ENCODE measurements at regions not wholly inside any gene's neighbourhood (a gene's known extent, or its start where the extent isn't known, plus 50 kb on each side); places are given as distances from the start of the nearest gene placed in this dataset.

- no peak for DNase-seq (ENCODE audit: low spot score)
These were observed 229.0 kb downstream of the PPARGC1A start for GRCh38 chr4:23660865-23661264.

GRCh38 chr4:23654791-23655190 lies 235.1 kb downstream of the PPARGC1A start:
- DNase-seq (ENCODE audit: low spot score): no peak

- DNase-seq (ENCODE audit: low spot score): no peak
These were observed 240.8 kb downstream of the PPARGC1A start for GRCh38 chr4:23648854-23649596.

GRCh38 chr4:23635468-23635867 lies 254.4 kb downstream of the PPARGC1A start:
- no peak for DNase-seq (ENCODE audit: low spot score)

- no peak for DNase-seq (ENCODE audit: low spot score)
These were observed 258.4 kb downstream of the PPARGC1A start for GRCh38 chr4:23631255-23631950.

- DNase-seq (ENCODE audit: low spot score): no peak
These were observed 259.7 kb downstream of the PPARGC1A start for GRCh38 chr4:23630110-23630509.

- DNase-seq (ENCODE audit: low spot score): no peak
These were observed 260.4 kb downstream of the PPARGC1A start for GRCh38 chr4:23629421-23629820.

- DNase-seq (ENCODE audit: low spot score): peak; percentile 1
These were observed 275.5 kb downstream of the PPARGC1A start for GRCh38 chr4:23614284-23614892.

- DNase-seq (ENCODE audit: low spot score): no peak
These were observed 276.1 kb downstream of the PPARGC1A start for GRCh38 chr4:23613782-23614181.

GRCh38 chr4:23602720-23603119 lies 287.1 kb downstream of the PPARGC1A start:
- no peak for DNase-seq (ENCODE audit: low spot score)

GRCh38 chr4:23594125-23594524 lies 295.7 kb downstream of the PPARGC1A start:
- DNase-seq (ENCODE audit: low spot score): no peak

GRCh38 chr4:23590431-23590830 lies 299.4 kb downstream of the PPARGC1A start:
- DNase-seq (ENCODE audit: low spot score): no peak

- no peak for DNase-seq (ENCODE audit: low spot score)
These were observed 305.8 kb downstream of the PPARGC1A start for GRCh38 chr4:23584024-23584423.

GRCh38 chr4:23582671-23583070 lies 307.2 kb downstream of the PPARGC1A start:
- DNase-seq (ENCODE audit: low spot score): no peak

- DNase-seq (ENCODE audit: low spot score): no peak
These were observed 310.7 kb downstream of the PPARGC1A start for GRCh38 chr4:23579166-23579565.

GRCh38 chr4:23577398-23577797 lies 312.4 kb downstream of the PPARGC1A start:
- DNase-seq (ENCODE audit: low spot score): no peak

GRCh38 chr4:23572382-23572781 lies 317.5 kb downstream of the PPARGC1A start:
- DNase-seq (ENCODE audit: low spot score): no peak

GRCh38 chr4:23567338-23567737 lies 322.5 kb downstream of the PPARGC1A start:
- DNase-seq (ENCODE audit: low spot score): no peak

GRCh38 chr4:23560748-23561147 lies 329.1 kb downstream of the PPARGC1A start:
- DNase-seq (ENCODE audit: low spot score): peak; percentile 10

- no peak for DNase-seq (ENCODE audit: low spot score)
These were observed 331.7 kb downstream of the PPARGC1A start for GRCh38 chr4:23558101-23558500.

- no peak for DNase-seq (ENCODE audit: low spot score)
These were observed 342.2 kb downstream of the PPARGC1A start for GRCh38 chr4:23547601-23548000.

GRCh38 chr4:23547096-23547495 lies 342.8 kb downstream of the PPARGC1A start:
- no peak for DNase-seq (ENCODE audit: low spot score)

- no peak for DNase-seq (ENCODE audit: low spot score)
These were observed 349.8 kb downstream of the PPARGC1A start for GRCh38 chr4:23539969-23540569.
